ENCODE measurements at regions not wholly inside any gene's neighbourhood (a gene's known extent, or its start where the extent isn't known, plus 50 kb on each side); places are given as distances from the start of the nearest gene placed in this dataset.

DNA sequence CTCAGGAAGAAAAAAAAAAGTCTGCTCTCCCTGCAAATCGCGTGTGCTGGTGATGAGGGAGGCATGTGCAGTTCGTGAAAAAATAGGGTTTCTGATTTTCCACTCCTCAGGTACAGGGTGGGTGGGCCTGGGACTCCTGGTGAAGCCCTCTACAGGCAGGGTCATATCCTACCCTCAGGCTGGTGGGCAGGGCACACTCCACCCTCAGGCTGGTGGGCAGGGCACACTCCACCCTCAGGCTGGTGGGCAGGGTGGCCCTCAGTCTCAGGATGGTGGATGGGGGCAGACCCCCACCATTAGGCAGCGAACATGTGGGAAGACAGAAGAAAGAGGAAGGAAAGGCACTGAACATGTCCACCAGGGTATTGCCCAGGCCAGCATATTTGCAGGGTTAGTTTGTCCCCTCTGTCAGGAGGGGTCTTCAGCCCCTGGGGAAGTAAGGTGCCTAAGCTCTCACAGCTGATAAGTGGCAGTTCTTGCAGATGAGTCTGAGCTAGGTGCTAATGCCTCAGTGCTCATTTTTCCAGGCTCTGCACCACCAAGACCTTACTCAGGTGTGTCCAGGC lies 95.2 kb upstream of the RAB6C start:
- DNase-seq: no peak

DNA sequence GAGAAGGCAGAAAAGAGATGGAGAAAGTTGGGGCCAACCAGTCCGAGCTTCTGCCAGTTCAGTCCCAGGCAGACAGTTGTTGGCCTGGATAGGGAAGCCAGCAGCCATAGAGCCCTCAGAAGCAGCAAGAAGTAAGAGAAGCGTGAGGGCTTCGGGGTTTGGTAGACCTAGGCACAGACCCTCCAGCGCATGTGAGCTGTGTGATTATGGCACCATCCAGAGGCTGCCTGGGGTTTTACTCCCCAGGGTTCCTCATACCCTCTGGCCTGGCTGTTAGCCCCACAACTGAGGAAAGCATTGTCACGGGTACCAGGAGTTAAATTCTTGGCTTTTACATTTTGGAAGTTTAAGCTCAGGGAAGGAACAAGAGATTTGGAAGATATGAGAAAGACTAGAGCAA lies 93.7 kb upstream of the RAB6C start:
- DNase-seq: no peak

DNA sequence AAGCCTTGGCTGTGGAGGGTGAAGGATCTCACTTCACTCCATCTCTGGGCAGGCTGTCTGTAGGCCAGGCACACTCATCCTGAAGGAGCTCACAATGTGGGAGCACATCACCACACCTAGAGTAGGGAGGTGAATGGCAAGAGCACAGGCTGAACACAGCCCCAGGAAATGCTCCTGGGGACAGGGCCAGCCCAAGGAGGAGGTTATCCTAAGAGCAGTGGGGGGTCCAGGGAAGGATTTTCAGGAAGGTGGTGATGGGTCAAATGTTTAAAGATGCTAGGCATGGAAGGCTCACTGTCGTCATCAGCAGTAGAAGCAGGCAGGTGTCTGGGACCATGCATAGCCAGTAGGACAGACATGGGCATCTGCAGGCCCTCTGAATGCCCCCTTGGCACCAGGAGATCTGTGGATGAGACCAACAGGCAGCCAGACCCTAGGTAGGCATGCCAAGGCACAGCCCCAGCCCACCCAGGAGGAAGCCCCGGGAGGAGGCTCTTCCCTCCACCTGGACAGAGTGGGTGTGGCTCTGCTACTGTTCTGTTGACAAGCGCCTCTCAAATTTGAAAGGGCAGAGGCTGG lies 91.7 kb upstream of the RAB6C start:
- DNase-seq: no peak

DNA sequence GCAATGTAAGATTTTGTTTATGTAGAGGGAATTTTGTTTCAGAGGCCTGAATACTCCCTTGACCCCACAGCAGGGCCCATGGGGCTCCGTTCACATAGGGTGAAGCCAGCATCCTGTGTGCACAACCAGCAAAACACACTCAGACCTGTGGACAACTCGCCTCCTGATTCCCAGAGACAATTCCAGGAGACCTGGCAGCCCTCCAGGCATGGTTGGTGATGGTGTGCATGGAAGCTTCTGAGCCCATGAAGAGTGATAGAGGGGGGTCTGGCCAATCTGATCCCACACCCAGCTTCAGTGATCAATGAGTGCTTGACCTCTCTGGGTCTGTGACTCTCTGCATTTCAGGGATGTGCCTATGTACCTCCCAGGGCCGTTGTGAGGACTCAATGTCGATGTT lies 91.0 kb upstream of the RAB6C start:
- no peak for DNase-seq

DNA sequence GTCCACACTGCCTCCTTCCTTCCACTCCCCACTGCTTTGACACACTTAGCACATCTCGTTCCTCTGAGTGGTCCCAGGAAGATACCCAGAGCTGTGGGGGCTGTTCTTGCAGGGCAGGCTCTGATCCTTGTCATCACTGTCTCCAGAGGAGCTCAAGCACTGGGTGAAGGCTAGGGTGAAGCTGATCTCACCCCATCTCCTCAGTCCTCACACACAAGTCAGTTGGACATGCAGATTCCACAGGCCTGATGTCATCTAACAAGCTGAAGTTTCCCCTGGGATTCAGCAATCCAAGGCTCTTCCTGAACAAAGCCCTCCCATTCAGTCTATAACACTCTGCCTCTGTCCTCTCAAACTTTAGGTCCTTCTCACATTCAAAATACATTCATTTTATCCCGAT lies 90.6 kb upstream of the RAB6C start:
- no peak for DNase-seq

DNA sequence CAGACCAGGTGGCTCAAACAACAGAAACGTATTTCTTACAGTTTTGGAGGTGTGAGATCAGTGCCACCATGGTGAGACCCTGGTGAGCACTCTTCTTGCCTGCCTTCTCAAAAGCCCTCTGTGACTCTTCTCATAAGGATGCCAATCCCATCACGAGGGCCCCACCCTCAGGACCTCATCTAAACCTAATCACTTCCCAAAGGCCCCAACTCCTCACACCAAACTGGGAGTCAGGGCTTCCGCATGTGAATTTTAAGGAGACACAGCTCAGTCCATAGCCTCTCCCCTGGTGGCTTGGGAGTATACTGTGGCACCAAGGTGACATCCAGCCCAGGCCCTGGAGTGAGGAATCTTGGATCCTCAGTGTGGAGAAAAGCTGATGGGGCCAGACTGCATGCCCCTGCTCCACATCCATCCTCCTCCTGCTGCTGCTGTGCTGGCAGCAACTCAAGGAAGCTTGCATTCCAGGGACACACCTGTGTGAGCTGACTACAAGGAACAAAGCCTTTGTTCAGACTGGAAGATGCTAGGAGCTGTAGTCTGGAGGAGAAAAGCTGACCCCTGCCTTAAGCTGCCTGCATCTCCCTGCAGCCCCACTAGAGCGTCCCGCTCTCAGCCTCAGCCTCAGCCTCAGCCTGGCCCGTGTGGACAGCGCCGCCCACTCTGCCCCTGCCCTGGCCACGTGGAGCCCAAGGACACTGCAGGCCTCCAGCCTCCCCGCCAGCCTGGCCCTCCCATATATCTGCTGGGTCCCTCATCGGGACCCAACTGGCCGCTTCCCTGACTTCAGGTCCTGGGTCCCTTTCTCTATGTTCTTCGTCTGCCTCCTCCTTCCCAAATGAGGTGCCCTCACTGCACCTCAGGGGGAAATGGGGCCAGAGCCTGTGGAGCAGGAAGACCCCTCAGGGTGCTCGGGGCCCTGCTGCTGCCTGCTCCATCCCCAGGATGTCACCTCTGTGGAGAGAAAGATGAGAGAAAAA lies 87.8 kb upstream of the RAB6C start:
- DNase-seq: no peak

DNA sequence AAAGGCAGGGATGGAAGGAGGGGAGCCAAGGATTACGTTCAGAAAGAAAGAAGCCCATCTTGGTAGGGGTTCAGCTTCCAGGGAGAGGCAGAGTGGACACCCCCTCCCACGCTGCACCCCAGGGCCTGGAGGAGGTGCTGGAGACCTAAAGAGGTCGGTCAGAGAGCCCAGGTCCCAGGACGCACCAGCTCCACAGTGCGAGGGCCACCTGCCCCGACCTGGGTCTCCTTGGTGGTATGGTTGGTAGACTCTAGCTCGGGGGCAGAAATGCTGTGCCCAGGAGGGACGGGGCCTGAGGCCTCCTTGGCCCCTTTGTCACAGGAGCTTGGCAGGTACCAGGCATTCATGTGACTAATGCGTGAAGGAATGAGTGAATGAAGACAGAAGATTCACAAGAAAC lies 87.1 kb upstream of the RAB6C start:
- no peak for DNase-seq

DNA sequence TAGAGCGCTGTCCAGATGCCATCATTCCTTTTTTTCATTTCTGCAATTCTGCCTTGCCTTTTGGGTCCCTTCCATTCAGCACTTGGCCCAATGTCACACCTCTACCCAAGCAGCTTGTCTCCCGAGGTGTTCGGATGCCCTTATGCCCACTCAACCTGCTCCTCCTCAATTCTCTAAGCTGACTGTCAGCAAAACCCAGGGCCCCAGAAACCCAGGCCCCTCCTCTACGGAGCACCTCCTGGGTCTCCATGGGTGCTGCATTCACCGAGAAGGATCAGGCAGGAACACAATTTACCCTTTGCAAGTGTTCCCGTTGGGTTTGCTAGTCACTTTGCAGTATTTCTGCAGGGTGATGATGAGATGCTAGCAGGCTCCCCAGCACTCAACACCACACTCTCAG lies 86.7 kb upstream of the RAB6C start:
- DNase-seq: no peak

DNA sequence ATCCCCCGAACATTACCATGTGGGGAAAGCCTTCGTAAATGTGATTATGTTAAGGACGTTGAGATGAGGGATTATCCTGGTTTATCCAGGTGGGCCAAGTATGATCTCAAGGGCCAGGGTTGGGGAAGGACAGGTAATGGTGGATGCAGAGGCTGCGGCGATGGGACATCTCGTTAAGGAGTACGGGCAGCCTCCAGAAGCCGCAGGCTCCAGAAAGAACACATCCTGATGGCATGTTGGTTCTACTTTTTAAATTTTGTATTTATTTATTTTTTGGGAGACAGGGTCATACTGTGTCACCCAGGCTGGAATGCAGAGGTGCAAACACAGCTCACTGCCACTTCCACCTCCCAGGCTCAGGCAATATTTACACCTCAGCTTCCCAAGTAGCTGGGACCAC lies 86.2 kb upstream of the RAB6C start:
- no peak for DNase-seq

DNA sequence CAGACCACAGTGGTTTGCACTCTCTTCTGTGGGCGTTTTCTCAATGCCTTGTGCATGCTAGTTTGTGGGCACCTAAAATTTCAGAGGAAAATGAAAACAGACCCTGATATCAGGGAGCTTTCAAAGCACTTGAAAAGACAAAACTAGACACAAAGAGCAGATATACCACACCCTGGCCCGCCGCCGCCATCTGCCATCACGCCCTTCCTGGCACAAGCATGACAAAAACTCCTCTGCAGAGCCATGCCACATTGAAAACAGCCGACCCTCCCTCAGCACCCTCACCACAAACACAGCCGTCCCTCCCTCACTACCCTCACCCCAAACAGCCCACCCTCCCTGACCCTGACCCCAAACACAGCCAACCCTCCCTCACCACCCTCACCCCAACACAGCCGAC lies 84.8 kb upstream of the RAB6C start:
- DNase-seq: no peak

DNA sequence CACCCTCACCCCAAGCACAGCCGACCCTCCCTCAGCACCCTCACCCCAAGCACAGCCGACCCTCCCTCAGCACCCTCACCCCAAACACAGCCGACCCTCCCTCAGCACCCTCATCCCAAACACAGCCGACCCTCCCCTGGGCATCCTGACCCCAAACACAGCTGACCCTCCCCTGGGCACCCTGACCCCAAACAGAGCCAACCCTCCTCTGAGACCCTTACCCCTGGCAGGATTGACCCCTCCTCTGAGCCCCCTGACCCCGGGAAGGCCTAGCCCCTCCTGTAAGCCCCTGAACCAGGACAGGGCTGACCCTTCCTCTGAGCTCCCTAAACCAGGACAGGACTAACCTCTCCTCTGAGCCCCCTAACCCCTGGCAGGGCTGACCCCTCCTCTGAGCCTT lies 84.4 kb upstream of the RAB6C start:
- DNase-seq: no peak

DNA sequence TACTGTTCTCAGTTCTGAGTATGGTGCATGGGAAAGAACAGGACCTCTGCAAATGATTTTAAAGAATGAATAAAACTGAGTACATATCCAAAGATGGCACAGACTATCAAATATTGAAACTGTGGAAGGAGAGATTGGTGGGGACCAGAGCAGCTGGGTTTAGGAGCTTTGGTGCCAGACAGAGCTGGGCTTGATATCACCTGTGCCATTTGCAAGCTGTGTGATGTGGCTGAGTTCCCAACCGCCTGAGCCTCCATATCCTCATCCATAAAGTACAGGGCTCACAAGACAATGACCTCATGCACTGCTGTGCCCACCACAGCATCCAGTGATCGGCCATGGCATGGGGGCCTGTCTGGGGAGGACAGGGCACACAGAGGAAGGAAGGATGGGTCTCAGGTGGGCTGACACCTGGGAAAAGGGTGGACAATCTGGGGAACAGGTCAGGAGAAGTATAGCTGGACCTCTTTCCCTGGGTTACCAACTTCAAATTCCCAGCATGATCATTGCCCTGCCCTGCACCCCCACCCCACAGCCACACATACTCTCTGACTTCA lies 83.9 kb upstream of the RAB6C start:
- no peak for DNase-seq

DNA sequence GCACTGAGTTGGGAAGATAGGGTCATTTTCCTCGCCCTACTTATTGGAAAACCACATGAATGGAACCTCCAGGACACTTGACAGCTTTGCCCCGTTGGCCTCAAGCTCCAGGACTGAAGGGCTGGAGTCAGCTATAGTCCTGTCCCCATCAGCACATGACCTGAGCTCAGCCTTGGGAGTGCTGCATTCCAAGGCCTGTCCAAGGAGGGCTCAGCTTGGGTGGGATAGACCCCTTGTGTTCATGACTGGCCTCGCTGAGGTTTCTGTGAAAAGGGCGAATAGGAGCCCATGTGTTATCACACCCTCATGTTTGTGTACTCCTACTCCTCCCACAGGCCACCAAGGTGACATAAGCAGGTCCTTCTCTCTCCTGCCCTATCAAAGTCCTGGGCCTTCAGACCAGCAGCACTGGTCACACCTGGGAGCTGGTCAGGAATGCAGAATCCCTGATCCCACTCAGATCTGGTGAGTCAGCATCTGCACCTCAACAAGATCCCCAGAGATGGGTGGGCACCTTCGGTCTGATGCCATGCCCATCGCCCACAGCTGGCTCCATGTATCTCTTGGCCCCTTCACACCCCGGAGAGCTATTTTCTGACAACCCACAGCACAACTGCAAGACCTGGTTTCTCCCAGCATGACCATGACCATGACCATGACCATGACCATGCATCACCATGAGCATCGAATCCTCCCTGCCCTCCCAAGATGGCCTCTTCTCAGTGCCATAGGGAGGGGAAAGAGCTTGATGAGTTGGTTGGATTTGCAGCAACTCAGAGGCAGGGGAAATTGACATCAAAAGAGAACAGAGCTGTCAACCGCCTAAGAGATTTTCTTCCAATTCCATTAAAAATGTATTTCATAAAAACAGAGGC lies 83.0 kb upstream of the RAB6C start:
- DNase-seq: no peak

DNA sequence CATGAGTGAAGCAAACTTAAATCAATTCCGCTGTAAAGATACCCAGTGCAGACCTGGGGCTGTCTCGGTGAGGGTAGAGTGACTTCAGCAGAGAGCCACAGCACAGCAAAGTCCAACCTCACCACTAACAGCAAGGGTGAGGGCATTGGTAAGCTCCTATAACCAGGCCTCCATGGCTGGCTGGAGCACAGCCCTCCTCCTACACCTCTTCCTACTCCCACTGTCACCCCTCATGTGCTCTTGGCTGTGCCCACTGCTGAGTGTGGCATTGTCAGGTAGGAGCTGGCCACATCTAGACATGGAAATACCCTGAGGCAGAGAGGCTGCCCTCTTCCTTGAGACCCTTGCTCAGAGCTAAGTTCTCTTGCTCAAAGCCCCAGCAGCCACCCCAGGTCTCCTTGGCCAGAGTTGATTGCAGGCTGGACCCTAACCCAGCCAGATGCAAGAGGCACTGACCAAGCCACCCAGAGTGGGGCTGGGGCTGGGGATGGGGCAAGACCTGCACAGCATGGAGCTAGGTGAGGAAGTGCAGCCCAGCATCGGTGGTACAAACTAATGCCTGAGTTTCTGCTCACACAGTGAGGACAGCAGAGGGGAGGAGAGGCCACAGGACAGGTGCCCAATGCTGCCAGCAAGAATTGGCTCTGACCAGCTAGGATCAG lies 77.6 kb upstream of the RAB6C start:
- DNase-seq: no peak

DNA sequence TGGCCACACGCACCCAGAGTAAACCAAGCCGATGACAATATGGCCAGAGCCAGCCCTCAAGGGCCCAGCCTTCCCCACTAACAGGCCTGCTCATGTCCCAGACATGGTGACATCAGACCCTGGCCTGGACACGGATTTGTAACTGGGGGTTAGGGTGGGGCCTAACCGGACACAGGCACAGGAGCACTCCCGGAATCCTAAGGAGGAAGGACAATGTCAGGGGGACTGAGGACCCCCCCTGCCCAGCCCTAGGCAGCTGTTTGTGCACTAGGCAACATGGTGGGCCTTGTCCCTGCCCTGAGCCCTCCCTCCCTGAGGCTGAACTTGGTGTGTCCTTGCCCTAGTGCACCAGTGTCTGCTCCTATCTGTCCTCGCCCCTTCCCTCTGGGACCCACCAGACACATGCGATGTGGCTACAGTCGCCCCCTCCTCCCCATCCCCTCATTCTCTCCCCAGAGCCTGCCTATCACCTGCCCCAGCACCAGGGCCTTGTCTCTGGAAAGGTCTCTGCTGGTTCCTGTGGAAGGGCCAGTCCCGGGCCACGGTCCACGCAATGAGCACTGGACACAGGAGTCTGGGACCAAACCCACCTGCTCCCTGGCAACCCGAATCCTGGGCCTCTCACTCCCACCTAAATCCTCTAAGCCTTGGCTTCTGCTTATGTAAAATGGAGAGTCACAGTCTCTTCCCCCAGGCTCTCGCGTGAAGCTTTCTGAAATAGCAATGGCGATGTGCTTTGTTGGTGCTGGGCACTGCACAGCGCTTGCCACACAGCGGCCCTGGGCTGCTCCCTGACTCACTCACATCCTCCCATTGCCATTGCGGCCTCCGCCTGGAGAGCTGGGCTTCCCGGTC lies 76.5 kb upstream of the RAB6C start:
- DNase-seq: no peak

DNA sequence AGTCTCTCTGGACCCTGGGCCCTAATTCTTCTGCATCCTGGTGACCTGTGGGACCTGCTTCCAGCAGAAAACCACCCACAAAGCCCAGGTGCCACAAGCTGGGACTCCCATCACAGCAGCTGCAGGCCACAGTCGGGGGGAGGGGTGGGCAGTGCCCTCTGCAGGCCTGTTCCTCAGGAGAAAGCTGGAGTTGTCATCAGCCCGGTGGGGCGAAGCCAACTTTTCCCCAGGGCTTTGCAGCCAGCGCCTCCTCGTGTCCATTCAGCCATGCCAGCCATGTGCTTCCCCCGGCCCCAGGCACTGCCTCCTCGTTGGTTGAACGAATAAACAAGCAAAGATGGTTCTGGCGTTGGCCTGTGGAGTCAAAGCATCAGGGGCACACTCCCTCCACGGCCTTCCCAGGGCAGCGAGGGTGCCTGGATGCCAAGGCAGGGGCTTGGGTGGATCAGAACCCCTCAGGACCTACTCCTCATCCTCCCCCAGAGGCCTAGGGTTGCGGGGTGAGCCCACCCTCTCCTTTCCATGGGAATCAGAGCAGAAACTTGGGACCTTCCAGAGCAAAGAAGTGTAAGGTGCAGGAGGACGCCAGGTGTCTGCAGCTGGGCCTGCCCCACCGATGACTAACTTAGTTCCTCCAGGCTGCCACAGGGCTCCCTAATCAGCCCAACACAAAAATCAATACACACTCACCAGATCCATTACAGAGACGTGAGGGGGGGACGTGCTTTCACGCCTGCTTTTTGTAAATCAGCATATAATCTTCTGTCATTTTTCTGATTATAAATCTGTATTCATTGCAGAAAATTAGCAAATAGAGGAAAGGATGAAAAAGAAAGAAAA lies 75.7 kb upstream of the RAB6C start:
- no peak for DNase-seq

DNA sequence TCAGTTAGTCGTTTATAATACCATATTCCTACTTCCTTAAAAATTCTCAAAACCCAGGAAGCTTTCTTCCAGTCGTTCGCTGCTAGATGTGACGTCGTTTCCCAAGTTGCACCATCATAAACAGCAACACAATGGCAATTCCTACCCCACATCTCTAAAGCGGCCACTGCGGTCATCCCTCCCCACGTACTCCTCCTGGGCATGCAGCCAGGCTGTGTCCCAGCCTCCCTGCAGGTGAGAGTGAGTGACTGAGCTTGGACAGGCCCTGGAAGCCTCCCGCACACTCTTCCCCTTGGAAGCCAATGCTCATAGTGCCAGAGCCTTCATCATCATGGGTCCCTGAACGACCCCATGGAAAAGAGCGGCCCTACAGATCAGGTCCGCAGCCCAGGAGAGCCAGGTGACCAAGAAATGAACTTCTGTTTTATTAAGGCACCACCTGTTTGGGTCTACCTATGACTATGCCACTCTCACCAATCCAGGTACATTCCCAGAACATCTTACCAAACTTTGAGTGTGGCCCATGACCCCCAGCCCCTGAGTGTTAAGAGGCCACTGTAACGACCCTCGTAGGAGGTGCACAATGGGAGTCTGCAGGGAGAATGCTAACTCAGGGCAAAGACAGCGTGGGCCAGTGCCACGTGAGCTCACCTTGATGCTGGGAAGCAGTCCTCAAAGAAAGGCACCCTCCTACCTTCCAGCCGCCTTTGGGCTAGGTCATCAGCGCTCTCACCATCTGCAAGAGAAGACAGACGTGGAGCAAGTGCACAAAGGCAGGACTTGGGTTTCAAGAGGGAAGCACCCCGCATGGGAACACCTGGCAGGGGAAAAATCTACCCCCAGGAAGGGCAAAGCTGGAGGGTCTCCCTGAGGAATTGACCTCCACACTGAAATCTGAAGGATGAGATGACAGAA lies 74.7 kb upstream of the RAB6C start:
- no peak for DNase-seq

DNA sequence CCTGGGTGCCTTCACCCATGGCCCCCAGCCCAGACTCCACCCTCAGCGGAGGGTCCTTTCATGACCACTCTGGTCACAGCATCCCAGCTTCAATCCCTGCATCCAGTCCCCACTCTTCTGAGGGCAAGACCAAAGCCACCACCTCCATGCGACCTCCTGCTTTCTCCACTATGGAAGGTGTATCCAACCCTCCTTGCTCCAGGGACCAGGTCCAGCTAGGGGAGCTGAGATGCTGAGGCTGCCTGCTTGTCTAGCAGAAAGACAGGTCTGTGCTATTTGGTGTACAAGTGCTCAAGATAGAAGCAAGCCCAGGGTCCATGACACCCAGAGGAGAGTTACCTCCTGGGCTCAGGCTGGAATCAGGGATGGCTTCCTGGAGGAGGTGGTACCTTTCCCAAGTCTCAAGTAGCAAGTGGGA lies 73.8 kb upstream of the RAB6C start:
- DNase-seq: no peak

DNA sequence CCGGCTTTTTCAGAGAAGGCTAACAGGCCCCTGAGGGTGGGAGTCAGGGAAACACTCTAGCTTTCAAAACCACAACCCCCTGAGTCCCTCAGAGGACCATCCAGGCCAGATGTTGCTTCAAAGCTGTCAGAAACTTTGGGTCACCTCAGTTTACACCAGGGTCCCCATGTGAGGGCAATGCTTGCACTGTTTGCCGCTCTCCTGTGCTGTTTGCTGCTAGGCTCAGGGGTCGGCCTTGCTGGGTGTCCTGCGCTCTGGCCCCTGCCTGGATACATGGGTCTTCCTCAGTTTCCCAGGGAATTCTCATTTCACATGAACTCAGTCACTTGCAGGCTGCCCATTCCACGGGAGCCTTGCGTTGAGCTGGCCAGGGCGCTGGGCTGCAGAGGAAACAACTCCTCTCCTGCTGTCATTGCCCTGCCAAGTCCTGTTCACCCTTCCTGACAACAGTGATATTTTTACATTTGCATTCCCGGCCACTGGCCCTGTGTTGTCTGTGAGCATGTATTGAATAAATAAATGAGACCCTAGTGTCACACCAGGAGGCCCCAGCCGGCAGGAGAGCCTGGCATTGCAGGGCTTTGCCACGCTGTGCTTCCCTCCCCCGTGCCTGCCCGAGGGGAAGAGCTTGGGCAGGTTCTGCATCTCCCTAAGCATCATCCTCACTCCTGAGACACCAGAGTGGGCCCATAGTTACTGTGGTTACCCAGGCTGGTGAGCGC lies 73.2 kb upstream of the RAB6C start:
- no peak for DNase-seq

All from CD4-positive, alpha-beta T cell treated with Interleukin-12 subunit alpha and Interleukin-12 subunit beta, for 1 hour (primary cell).